Muscle layer of colon (tissue), 2 donors: ENCODE measurements at regions not wholly inside any gene's neighbourhood (a gene's known extent, or its start where the extent isn't known, plus 50 kb on each side); places are given as distances from the start of the nearest gene placed in this dataset.
"Not testable (repeated sequence)": the region's sequence is repeated elsewhere in the genome, so short reads cannot be mapped to it uniquely, and the experiment has no call there.

ENCODE experiments used
- H3K27ac ChIP-seq: one replicate; pipeline ENCODE4 v1.7.0; 2013; ENCODE audit warnings: low read depth, mild to moderate bottlenecking, low read length, moderate library complexity
- H3K27me3 ChIP-seq, 2 donors: one replicate each; pipeline ENCODE4 v1.7.0; 2013; ENCODE audit warnings: low read length in 2 of 2, mild to moderate bottlenecking in 2 of 2; ENCODE audit not compliant: insufficient read depth in 2 of 2, control insufficient read depth in 1 of 2
- H3K36me3 ChIP-seq: one replicate; pipeline ENCODE4 v1.7.0; 2013; ENCODE audit warnings: mild to moderate bottlenecking, low read length; ENCODE audit not compliant: insufficient read depth
- H3K4me1 ChIP-seq: one replicate; pipeline ENCODE4 v1.7.0; 2013; ENCODE audit warnings: mild to moderate bottlenecking, low read length; ENCODE audit not compliant: insufficient read depth
- H3K4me3 ChIP-seq, 2 donors: one replicate each; pipeline ENCODE4 v1.7.0; 2013; ENCODE audit warnings: low read length in 2 of 2, low read depth in 1 of 2, mild to moderate bottlenecking in 1 of 2, moderate library complexity in 1 of 2
- H3K9ac ChIP-seq: one replicate; pipeline ENCODE4 v1.7.0; 2013; ENCODE audit warnings: low read length
- H3K9me3 ChIP-seq: one replicate; pipeline ENCODE4 v1.7.0; 2013; ENCODE audit warnings: mild to moderate bottlenecking, low read length
- donor health status: abdominal sarcoma.
- donor health status: Adenocarcinoma of cecum.

DNA sequence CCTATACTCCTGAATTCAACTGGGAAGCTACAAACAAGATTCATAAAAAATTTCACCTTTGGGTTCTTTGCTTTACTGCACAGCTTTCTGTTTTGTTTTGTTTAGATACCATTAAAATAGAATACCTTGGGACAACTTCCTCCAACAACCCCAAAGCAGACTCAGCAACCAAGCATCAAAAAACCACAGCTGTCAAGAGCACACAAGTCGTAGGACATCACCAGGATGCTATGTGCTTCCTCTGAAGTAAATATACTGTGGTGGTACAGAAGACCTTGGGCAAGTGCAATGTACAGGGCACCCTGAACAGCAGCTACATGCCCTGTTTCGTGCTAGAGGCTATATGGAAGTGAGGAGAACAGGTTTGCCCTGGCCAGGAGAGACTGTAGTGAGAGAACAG lies 359.3 kb downstream of the BCL11B start:
- no peaks in the 10 kb centered on the region for H3K9me3 ChIP-seq
- no peaks in the 10 kb centered on the region for H3K36me3 ChIP-seq
- no peak overlapping the region for H3K4me3 ChIP-seq
- H3K27ac ChIP-seq, result no peak overlapping the region
- H3K4me1 ChIP-seq, result no peaks in the 10 kb centered on the region
- H3K9ac ChIP-seq, result no peak overlapping the region
- no peaks in the 10 kb centered on the region for H3K27me3 ChIP-seq

DNA sequence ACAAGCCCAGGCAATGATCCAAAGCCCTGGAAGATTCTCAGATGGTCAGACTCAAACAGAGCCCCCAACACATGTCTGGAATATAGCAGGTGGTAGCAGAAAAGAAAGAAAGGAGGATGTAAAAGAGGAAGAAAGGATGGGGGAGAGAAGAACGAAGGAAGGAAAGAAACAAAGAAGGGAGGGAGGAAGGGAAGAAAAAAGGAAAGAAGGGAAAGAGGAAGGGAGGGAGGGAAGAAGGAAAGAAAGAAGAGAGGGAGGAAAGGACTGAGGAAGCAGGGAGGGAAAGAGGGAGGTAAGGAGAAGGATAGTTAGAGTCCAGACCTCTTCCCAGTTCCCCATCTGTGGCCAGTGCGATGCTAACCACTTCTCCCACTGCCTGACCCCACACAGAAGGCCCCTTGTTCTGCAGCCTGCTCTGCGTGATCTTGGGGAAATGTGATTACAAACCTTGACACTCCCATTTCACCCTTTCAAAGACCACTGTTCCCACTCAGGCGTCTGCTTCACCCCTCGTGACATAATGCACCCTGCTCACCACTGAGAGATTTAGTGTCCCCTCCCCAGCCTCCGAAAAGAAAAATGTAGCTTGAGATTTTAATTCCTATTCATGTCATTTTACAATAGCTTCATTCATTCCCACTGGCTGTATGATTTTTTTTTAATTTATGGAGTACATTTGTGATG lies 357.9 kb downstream of the BCL11B start:
- H3K4me1 ChIP-seq, result no peaks in the 10 kb centered on the region
- H3K27ac ChIP-seq, result no peak overlapping the region
- H3K9me3 ChIP-seq, result no peaks in the 10 kb centered on the region
- no peak overlapping the region for H3K9ac ChIP-seq
- H3K36me3 ChIP-seq, result no peaks in the 10 kb centered on the region
- no peak overlapping the region for H3K4me3 ChIP-seq
- no peaks in the 10 kb centered on the region for H3K27me3 ChIP-seq

DNA sequence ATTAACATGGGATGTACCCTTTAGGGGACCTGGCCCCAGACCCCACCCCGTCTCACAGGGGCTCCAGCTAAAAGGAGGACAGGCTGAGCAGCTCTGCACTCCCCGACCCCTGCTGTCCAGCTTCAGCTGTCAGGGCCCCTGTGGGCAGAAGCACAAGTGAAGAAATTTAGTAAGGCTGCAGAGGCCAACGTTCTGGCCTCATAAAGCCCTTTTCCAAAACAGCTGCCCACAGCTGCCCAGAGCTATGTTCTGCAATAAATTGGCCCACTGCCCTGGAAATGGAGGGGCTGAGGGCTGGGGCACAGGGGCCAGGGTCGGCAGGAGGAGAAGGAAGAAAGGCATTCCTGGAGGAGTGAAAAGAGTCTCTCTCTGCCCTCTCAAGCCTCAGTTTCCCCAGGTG lies 357.1 kb downstream of the BCL11B start:
- H3K4me3 ChIP-seq, result no peak overlapping the region
- no peaks in the 10 kb centered on the region for H3K4me1 ChIP-seq
- no peak overlapping the region for H3K27ac ChIP-seq
- H3K9me3 ChIP-seq, result no peaks in the 10 kb centered on the region
- H3K36me3 ChIP-seq, result no peaks in the 10 kb centered on the region
- H3K27me3 ChIP-seq, result no peaks in the 10 kb centered on the region
- no peak overlapping the region for H3K9ac ChIP-seq

DNA sequence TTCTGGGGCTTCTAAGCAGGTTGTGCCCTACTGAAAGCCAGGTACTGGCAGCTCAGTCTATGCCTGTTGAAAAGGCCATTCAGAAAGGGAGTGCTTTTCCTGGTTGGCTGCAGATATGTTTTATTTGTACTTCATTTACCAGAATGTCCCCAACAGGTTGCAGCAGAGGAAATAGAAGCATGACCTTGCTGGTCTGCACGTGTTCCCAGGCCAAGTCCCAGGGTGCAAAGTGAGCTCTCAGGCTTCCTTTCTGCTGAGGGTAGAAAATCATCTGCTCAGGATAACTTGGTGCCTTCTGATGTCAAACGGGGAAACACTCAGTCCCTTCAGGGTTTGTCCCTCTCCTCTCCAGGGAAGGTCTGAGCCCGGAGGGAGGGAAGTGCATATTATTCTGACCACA lies 356.4 kb downstream of the BCL11B start:
- Histone ChIP-seq H3K27ac (no peak overlapping the region), H3K27me3 (no peaks in the 10 kb centered on the region), H3K9me3 (no peaks in the 10 kb centered on the region), H3K36me3 (no peaks in the 10 kb centered on the region), H3K9ac (no peak overlapping the region), H3K4me3 (no peak overlapping the region), H3K4me1 (no peaks in the 10 kb centered on the region)

DNA sequence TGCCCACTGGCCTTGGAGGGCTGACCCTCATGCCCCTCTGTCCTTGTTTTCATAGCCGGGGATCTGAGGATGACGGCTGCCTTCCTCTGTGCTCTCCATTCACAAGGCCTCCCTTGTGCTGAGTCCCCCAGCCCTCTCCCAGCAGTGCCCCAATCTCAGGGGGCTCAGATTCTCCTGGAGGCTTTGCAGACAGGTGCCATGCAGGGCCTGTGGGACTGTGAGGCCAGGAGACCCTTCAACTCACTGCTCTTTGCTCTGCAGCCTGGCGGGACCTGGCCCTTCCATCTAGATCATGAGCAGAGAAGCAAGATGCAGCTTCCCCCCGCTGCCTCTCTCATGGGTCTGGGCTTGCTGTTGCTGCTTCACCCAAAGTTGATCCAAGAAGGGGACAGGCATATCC lies 356.0 kb downstream of the BCL11B start:
- no peak overlapping the region for H3K27ac ChIP-seq
- H3K4me3 ChIP-seq, result no peak overlapping the region
- H3K9me3 ChIP-seq, result no peaks in the 10 kb centered on the region
- H3K36me3 ChIP-seq, result no peaks in the 10 kb centered on the region
- no peaks in the 10 kb centered on the region for H3K27me3 ChIP-seq
- no peaks in the 10 kb centered on the region for H3K4me1 ChIP-seq
- H3K9ac ChIP-seq, result no peak overlapping the region

DNA sequence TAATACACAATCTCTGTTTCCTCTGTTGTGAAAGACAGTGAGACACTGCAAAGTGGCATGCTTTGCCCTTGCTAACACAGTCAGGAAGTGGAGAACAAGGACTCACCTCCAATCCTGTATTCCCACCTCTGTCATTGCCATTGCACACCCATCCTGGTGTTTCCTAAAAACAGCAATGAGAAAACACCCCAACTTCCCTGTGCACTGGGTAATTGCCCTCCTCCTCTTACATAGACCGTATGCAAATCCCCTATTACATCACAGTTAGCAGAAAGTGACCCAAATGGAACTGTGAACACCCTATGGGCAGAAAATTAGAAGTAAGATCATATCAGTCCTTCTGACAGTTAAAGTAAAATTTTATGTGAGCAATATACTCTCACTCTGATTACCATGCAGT lies 355.5 kb downstream of the BCL11B start:
- Histone ChIP-seq H3K9me3 (no peaks in the 10 kb centered on the region), H3K9ac (no peak overlapping the region), H3K36me3 (no peaks in the 10 kb centered on the region)

DNA sequence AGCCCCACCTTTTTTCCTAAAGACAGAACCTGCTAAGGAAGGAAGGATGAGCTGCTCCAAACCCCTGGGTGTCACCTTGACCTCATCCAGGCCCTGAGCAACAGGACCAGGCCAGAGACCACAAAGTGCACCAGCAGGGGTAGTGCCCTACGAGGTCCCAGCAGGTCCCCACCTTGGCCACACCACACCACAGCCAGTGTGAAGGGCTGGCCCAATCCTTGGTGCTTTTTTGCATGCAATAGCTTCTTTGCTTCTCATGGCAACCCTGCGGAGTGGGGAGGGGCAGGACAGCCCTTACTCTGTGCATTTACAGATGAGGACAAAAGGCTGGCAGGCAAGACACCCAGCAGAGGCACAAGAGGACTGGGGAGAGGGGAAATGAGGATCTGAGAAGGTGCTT lies 352.6 kb downstream of the BCL11B start:
- H3K36me3 ChIP-seq, result no peaks in the 10 kb centered on the region
- no peak overlapping the region for H3K9ac ChIP-seq
- H3K4me1 ChIP-seq, result no peaks in the 10 kb centered on the region
- H3K27ac ChIP-seq, result no peak overlapping the region
- H3K4me3 ChIP-seq, result no peak overlapping the region
- H3K9me3 ChIP-seq, result no peaks in the 10 kb centered on the region
- H3K27me3 ChIP-seq, result no peaks in the 10 kb centered on the region

More for the DNA sequence above, 355.5 kb downstream of the BCL11B start:
- Histone ChIP-seq H3K27me3 (no peaks in the 10 kb centered on the region), H3K27ac (no peak overlapping the region), H3K4me3 (no peak overlapping the region), H3K4me1 (no peaks in the 10 kb centered on the region)

DNA sequence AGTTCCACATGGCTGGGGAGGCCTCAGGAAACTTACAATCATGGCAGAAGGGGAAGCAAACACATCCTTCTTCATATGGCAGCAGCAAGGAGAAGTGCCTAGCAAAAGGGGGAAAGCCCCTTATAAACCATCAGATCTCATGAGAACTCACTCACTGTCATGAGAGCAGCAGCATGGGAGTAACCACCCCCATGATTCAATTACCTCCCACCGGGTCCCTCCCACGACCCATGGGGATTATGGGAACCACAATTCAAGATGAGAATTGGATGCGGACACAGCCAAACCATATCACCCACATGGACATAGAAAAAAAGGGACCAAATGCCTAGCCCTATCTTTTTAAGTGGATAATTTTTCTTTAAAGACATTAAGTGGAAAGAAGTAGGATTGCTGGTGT lies 350.7 kb downstream of the BCL11B start:
- H3K36me3 ChIP-seq, H3K9me3 ChIP-seq, H3K9ac ChIP-seq, H3K27ac ChIP-seq, H3K4me1 ChIP-seq, H3K27me3 ChIP-seq, H3K4me3 ChIP-seq: not testable (repeated sequence)

DNA sequence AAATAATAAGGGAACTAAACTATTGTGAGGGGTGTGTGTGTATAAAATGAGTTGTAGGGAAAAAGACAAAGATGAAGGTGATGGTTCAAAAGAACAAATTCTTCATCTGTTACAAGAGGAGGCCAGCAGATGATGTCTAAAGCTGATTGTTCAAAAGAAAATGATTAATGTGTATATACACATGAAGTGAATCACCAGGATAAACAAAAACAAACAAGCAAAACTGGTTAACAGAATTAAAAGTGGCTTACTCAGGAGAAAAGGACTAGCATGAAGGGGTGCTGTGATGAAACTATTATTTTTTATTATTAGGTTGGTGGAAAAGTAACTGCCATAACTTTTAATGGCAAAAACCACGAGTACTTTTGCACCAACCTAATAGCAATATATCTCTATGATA lies 348.4 kb downstream of the BCL11B start:
- H3K27ac ChIP-seq, result no peak overlapping the region
- no peaks in the 10 kb centered on the region for H3K4me1 ChIP-seq
- H3K9me3 ChIP-seq, result no peaks in the 10 kb centered on the region
- no peak overlapping the region for H3K9ac ChIP-seq
- H3K36me3 ChIP-seq, result no peaks in the 10 kb centered on the region
- no peak overlapping the region for H3K4me3 ChIP-seq
- no peaks in the 10 kb centered on the region for H3K27me3 ChIP-seq

DNA sequence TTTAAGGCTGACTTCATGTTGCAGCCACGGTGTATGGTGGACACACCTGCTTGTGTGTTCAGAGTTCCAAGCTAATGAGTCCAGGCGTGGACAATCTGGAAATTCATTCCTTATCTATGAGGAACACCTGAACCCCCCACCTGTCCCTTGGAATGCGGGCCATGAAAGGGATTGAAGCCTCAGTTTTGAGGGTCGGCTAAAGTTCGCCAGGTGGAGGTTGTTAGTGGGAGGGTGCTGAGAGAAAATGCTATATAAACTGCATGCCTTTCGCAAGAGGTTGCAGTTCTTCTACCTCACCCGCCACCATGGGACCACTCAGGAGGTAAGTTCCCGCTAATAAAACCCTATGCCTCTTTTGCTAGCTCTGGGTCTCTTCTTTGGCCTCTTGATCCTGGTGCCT lies 348.0 kb downstream of the BCL11B start:
- H3K9ac ChIP-seq, result no peak overlapping the region
- H3K36me3 ChIP-seq, result no peaks in the 10 kb centered on the region
- no peak overlapping the region for H3K4me3 ChIP-seq
- no peaks in the 10 kb centered on the region for H3K27me3 ChIP-seq
- H3K9me3 ChIP-seq, result no peaks in the 10 kb centered on the region
- H3K4me1 ChIP-seq, result no peaks in the 10 kb centered on the region
- no peak overlapping the region for H3K27ac ChIP-seq

DNA sequence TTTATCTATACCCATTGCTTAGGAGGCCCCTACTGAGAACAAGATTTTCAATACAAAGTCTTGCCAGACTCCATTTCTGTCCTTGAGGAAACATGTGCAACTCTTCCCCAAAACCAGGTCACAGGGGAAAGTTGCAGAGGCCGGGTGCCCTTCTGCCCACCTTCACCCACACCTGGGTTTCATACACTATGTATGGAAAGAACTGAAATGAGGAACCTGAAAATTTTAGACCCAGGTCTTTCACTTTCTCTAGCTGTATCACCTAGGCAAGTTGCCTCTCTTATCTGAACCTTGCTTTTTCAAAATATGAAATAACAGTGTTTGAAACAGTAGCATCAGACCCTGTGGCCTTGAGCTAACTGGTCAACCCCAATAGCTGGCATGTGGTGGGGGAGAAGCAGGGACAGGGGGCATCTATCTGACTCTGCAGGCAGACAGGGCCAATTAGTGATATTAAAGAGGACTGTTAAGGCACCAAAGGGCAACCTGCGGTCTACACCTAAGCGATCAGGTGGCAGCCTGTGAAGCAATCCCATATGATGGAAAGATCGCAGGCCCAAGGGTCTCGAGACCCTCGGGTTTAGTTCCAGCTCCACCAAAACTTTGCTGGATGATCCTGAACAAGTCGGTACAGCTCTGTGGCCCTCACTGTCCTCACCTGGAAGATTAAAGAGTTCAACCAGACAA lies 346.5 kb downstream of the BCL11B start:
- no peak overlapping the region for H3K27ac ChIP-seq
- H3K4me1 ChIP-seq, result no peaks in the 10 kb centered on the region
- no peak overlapping the region for H3K4me3 ChIP-seq

DNA sequence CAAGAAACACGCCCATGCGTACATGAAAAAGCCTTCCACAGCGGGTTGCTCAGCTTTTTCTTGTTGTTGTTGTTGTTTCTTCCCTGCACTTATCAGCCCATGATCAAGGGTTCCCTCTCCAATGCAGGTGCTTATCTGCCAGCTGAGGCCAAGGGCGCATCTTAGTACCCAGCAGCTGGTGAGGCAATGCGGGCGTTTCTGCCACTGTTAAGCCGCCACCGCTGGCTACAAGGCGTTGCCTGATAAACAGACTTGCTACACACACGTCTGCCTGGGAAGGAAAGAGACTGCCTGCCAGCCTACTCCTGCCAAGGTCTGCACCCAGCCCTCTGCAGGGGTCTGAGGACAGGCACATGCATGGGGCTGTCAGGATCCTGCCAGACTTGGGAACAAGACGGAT lies 345.9 kb downstream of the BCL11B start:
- no peaks in the 10 kb centered on the region for H3K36me3 ChIP-seq
- H3K4me3 ChIP-seq, result no peak overlapping the region
- H3K27ac ChIP-seq, result no peak overlapping the region
- H3K4me1 ChIP-seq, result no peaks in the 10 kb centered on the region
- H3K9ac ChIP-seq, result no peak overlapping the region
- H3K27me3 ChIP-seq, result no peaks in the 10 kb centered on the region
- H3K9me3 ChIP-seq, result no peaks in the 10 kb centered on the region

More for the DNA sequence above, 346.5 kb downstream of the BCL11B start:
- Histone ChIP-seq H3K36me3 (no peaks in the 10 kb centered on the region), H3K27me3 (no peaks in the 10 kb centered on the region), H3K9me3 (no peaks in the 10 kb centered on the region), H3K9ac (no peak overlapping the region)
